GM18498 (cell line): ENCODE measurements at regions not wholly inside any gene's neighbourhood (a gene's known extent, or its start where the extent isn't known, plus 50 kb on each side); places are given as distances from the start of the nearest gene placed in this dataset.

Source experiments
- ATAC-seq: cut with Tn5 transposase; IDR thresholded peaks from one replicate; pipeline ENCODE4 v1.9.1; 2021; ENCODE audit warnings: mild to moderate bottlenecking, moderate library complexity; ENCODE audit not compliant: unreplicated experiment

GRCh38 chr16:82567175-82567574 is 59.6 kb upstream of the CDH13 start:
- ATAC-seq = no peak

GRCh38 chr16:82563401-82563800 is 63.4 kb upstream of the CDH13 start:
- ATAC-seq = no peak

- no peak for ATAC-seq
Observed at GRCh38 chr16:82562183-82562683, 64.5 kb upstream of the CDH13 start.

GRCh38 chr16:82560805-82561325 is 65.9 kb upstream of the CDH13 start:
- ATAC-seq = no peak

- no peak for ATAC-seq
Observed at GRCh38 chr16:82544378-82545160, 82.2 kb upstream of the CDH13 start.

GRCh38 chr16:82542714-82543113 is 84.1 kb upstream of the CDH13 start:
- ATAC-seq = no peak

GRCh38 chr16:82541103-82541502 is 85.7 kb upstream of the CDH13 start:
- ATAC-seq = no peak

- ATAC-seq = no peak
Observed at GRCh38 chr16:82535764-82536163, 91.0 kb upstream of the CDH13 start.

GRCh38 chr16:82535262-82535661 is 91.5 kb upstream of the CDH13 start:
- no peak for ATAC-seq

GRCh38 chr16:82533189-82533588 is 93.6 kb upstream of the CDH13 start:
- ATAC-seq = no peak

- no peak for ATAC-seq
Observed at GRCh38 chr16:82530883-82531282, 95.9 kb upstream of the CDH13 start.

- ATAC-seq = no peak
Observed at GRCh38 chr16:82527101-82527500, 99.7 kb upstream of the CDH13 start.

GRCh38 chr16:82524976-82525375 is 101.8 kb upstream of the CDH13 start:
- ATAC-seq = no peak

- ATAC-seq = no peak
Observed at GRCh38 chr16:82523815-82524214, 103.0 kb upstream of the CDH13 start.

GRCh38 chr16:82522026-82522425 is 104.7 kb upstream of the CDH13 start:
- ATAC-seq = no peak

GRCh38 chr16:82518811-82519210 is 108.0 kb upstream of the CDH13 start:
- ATAC-seq = no peak

- no peak for ATAC-seq
Observed at GRCh38 chr16:82514262-82514661, 112.5 kb upstream of the CDH13 start.

GRCh38 chr16:82510789-82511305 is 115.9 kb upstream of the CDH13 start:
- ATAC-seq = no peak

GRCh38 chr16:82509691-82510430 is 116.9 kb upstream of the CDH13 start:
- ATAC-seq = no peak

GRCh38 chr16:82506692-82507670 is 119.8 kb upstream of the CDH13 start:
- no peak for ATAC-seq
